HEK293 (cell line): ENCODE measurements at regions not wholly inside any gene's neighbourhood (a gene's known extent, or its start where the extent isn't known, plus 50 kb on each side); places are given as distances from the start of the nearest gene placed in this dataset.

Experiments used
- CTCF ChIA-PET: fragments of 350-600 bp; formaldehyde crosslinking; extraction: SDS; loops from one replicate; lab custom pipeline; 2021; ENCODE audit warnings: antibody characterized with exemption; lab: Yijun Ruan, JAX
- POLR2A ChIA-PET: fragments of 300-600 bp; formaldehyde crosslinking; extraction: SDS; loops from one replicate; lab custom pipeline; 2020; ENCODE audit warnings: antibody characterized with exemption, inconsistent platforms; lab: Yijun Ruan, JAX
- H3K27ac ChIP-seq: fragments of 200-500 bp; sonication (Bioruptor generic); 2 replicates; pipeline ENCODE4 v1.5.1; 2014; ENCODE audit warnings: low read depth, low read length, control low read depth, inconsistent platforms; ENCODE audit errors: extremely low read depth
- H3K36me3 ChIP-seq, 2 experiments: fragments of 200-500 bp in 1 of 2; sonication (Bioruptor generic) in 1 of 2; 1 replicate in 1 of 2; 2 replicates in 1 of 2; pipeline ENCODE4 v1.5.1; 2014 to 2017; ENCODE audit warnings: inconsistent platforms in 2 of 2, low read length in 2 of 2; ENCODE audit not compliant: control insufficient read depth in 2 of 2, insufficient read depth in 1 of 2
- H3K4me1 ChIP-seq: fragments of 200-500 bp; sonication (Bioruptor generic); 2 replicates; pipeline ENCODE4 v1.5.1; 2014; ENCODE audit warnings: mild to moderate bottlenecking, low read length, inconsistent platforms; ENCODE audit not compliant: control insufficient read depth, insufficient read depth
- H3K4me3 ChIP-seq: 2 replicates; pipeline ENCODE4 v1.5.1; 2011; ENCODE audit warnings: low read depth, mild to moderate bottlenecking, control low read depth, low read length, moderate library complexity
- H3K9me3 ChIP-seq: fragments of 200-500 bp; sonication (Bioruptor generic); 2 replicates; pipeline ENCODE4 v1.5.1; 2014; ENCODE audit warnings: low read depth, low read length, inconsistent platforms; ENCODE audit not compliant: control insufficient read depth, insufficient read depth
- BCL11A ChIP-seq: fragments of 450-650 bp; formaldehyde crosslinking; IDR thresholded peaks from 2 replicates; pipeline ENCODE4 v1.5.1; 2016; ENCODE audit warnings: low read depth, missing biosample characterization, missing genetic modification characterization
- GLI4 ChIP-seq: fragments of 450-650 bp; formaldehyde crosslinking; IDR thresholded peaks from 2 replicates; pipeline ENCODE4 v1.5.1; 2016; ENCODE audit warnings: missing biosample characterization, missing genetic modification characterization
- IKZF3 ChIP-seq: fragments of 450-650 bp; IDR thresholded peaks from 2 replicates; pipeline ENCODE4 v1.5.0; 2018; ENCODE audit warnings: missing biosample characterization, mild to moderate bottlenecking, missing genetic modification characterization, moderate library complexity
- KLF9 ChIP-seq: fragments of 450-650 bp; formaldehyde crosslinking; IDR thresholded peaks from 2 replicates; pipeline ENCODE4 v1.5.1; 2016; ENCODE audit warnings: missing biosample characterization, missing genetic modification characterization, low read depth
- MYNN ChIP-seq: fragments of 450-650 bp; formaldehyde crosslinking; IDR thresholded peaks from 2 replicates; pipeline ENCODE4 v1.5.1; 2016; ENCODE audit warnings: missing biosample characterization, missing genetic modification characterization, borderline replicate concordance
- SP7 ChIP-seq: fragments of 450-650 bp; formaldehyde crosslinking; IDR thresholded peaks from 2 replicates; pipeline ENCODE4 v1.5.1; 2016; ENCODE audit warnings: missing biosample characterization, missing genetic modification characterization
- TCF7L2 ChIP-seq: IDR thresholded peaks from 2 replicates; pipeline ENCODE4 v1.6.1; 2011; ENCODE audit warnings: low read depth, mild to moderate bottlenecking, inconsistent platforms, low read length, moderate library complexity, borderline replicate concordance
- ZBTB21 ChIP-seq: fragments of 450-650 bp; formaldehyde crosslinking; IDR thresholded peaks from 2 replicates; pipeline ENCODE4 v1.5.1; 2017; ENCODE audit warnings: missing biosample characterization, missing genetic modification characterization
- ZFP69B ChIP-seq: fragments of 450-650 bp; formaldehyde crosslinking; IDR thresholded peaks from 2 replicates; pipeline ENCODE4 v1.5.1; 2016; ENCODE audit warnings: missing biosample characterization, missing genetic modification characterization
- ZNF155 ChIP-seq: fragments of 450-650 bp; formaldehyde crosslinking; IDR thresholded peaks from 2 replicates; pipeline ENCODE4 v1.5.1; 2016; ENCODE audit warnings: missing biosample characterization, missing genetic modification characterization
- ZNF19 ChIP-seq: fragments of 450-650 bp; formaldehyde crosslinking; IDR thresholded peaks from 2 replicates; pipeline ENCODE4; 2016; ENCODE audit warnings: missing biosample characterization, missing genetic modification characterization, low read depth
- ZNF202 ChIP-seq: fragments of 450-650 bp; formaldehyde crosslinking; IDR thresholded peaks from 2 replicates; pipeline ENCODE4 v1.5.1; 2016; ENCODE audit warnings: missing biosample characterization, missing genetic modification characterization, borderline replicate concordance
- ZNF214 ChIP-seq: fragments of 450-650 bp; formaldehyde crosslinking; IDR thresholded peaks from 2 replicates; pipeline ENCODE4 v1.5.1; 2017; ENCODE audit warnings: missing biosample characterization, mild to moderate bottlenecking, missing genetic modification characterization, borderline replicate concordance
- ZNF292 ChIP-seq: fragments of 450-650 bp; formaldehyde crosslinking; IDR thresholded peaks from 2 replicates; pipeline ENCODE4 v1.5.1; 2016; ENCODE audit warnings: low read depth, missing biosample characterization, missing genetic modification characterization, borderline replicate concordance
- ZNF48 ChIP-seq: fragments of 450-650 bp; formaldehyde crosslinking; IDR thresholded peaks from 2 replicates; pipeline ENCODE4 v1.5.1; 2016; ENCODE audit warnings: missing biosample characterization, missing genetic modification characterization
- ZNF501 ChIP-seq: fragments of 450-650 bp; formaldehyde crosslinking; IDR thresholded peaks from 2 replicates; pipeline ENCODE4 v1.5.1; 2016; ENCODE audit warnings: missing biosample characterization, missing genetic modification characterization
- ZNF664 ChIP-seq: fragments of 450-650 bp; formaldehyde crosslinking; IDR thresholded peaks from 2 replicates; pipeline ENCODE4 v1.5.1; 2016; ENCODE audit warnings: missing biosample characterization, missing genetic modification characterization
- ZNF768 ChIP-seq: fragments of 450-650 bp; formaldehyde crosslinking; IDR thresholded peaks from 2 replicates; pipeline ENCODE4 v1.5.1; 2018; ENCODE audit warnings: missing biosample characterization, mild to moderate bottlenecking, missing genetic modification characterization
- ZNF777 ChIP-seq: fragments of 450-650 bp; formaldehyde crosslinking; IDR thresholded peaks from 2 replicates; pipeline ENCODE4 v1.5.1; 2017; ENCODE audit warnings: missing biosample characterization, missing genetic modification characterization, borderline replicate concordance
- TF ChIP-seq, protein P1 (sequence below): fragments of 450-650 bp; IDR thresholded peaks from 2 replicates; pipeline ENCODE4 v1.5.1; 2018; ENCODE audit warnings: missing biosample characterization, missing genetic modification characterization
- TF ChIP-seq, protein P2 (sequence below): fragments of 450-650 bp; formaldehyde crosslinking; IDR thresholded peaks from 2 replicates; pipeline ENCODE4 v1.5.1; 2016; ENCODE audit warnings: missing biosample characterization, missing genetic modification characterization
- TF ChIP-seq, protein P3 (sequence below): fragments of 450-650 bp; formaldehyde crosslinking; IDR thresholded peaks from 2 replicates; pipeline ENCODE4 v1.5.1; 2016; ENCODE audit warnings: missing biosample characterization, missing genetic modification characterization
- TF ChIP-seq, protein P4 (sequence below): fragments of 450-650 bp; formaldehyde crosslinking; IDR thresholded peaks from 2 replicates; pipeline ENCODE4 v1.5.1; 2017; ENCODE audit warnings: missing biosample characterization, missing genetic modification characterization

DNA sequence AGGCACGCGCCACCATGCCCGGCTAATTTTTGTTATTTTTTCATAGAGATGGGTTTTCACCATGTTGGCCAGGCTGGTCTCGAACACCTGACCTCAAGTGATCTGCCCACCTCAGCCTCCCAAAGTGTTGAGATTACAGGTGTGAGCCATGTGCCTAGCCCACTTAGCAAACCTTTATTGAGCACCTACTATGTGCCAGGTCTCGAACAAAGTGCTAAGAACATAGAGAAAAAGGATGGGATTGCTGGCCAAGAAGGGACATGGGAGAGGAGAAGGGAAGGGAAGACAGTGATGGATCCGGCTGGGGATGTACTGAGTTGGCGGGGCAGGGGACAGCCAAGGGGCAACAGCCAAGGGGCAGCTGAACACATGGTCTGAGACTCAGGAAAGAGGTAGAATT is 55.6 kb upstream of the RPL11 start:
- TF ChIP-seq ZNF292 (no peak), ZBTB21 (no peak), TCF7L2 (no peak), ZNF777 (tag by site-specific recombination) (no peak), ZNF155 (tag by site-specific recombination) (no peak), ZNF664 (tag by site-specific recombination) (peak; percentile 91), IKZF3 (tag by site-specific recombination) (no peak), ZNF202 (tag by site-specific recombination) (no peak)
- Histone ChIP-seq H3K9me3 (no peaks in the 10 kb centered on the region), H3K4me3 (no peak overlapping the region), H3K36me3 (no peaks in the 10 kb centered on the region), H3K4me1 (no peaks in the 10 kb centered on the region), H3K27ac (no peak overlapping the region)
- ChIA-PET CTCF (interaction anchor here (1.0 to 12.8 kb wide), 8 partner anchors 8 to 138 kb away, joined by 3 to 506 read pairs (median 28); partner anchors contain the start of gene ID3), POLR2A (interaction anchor here (0.6 to 2.3 kb wide), 2 partner anchors 79 to 88 kb away, joined by 4 to 60 read pairs; partner anchors contain the start of gene ID3)

DNA sequence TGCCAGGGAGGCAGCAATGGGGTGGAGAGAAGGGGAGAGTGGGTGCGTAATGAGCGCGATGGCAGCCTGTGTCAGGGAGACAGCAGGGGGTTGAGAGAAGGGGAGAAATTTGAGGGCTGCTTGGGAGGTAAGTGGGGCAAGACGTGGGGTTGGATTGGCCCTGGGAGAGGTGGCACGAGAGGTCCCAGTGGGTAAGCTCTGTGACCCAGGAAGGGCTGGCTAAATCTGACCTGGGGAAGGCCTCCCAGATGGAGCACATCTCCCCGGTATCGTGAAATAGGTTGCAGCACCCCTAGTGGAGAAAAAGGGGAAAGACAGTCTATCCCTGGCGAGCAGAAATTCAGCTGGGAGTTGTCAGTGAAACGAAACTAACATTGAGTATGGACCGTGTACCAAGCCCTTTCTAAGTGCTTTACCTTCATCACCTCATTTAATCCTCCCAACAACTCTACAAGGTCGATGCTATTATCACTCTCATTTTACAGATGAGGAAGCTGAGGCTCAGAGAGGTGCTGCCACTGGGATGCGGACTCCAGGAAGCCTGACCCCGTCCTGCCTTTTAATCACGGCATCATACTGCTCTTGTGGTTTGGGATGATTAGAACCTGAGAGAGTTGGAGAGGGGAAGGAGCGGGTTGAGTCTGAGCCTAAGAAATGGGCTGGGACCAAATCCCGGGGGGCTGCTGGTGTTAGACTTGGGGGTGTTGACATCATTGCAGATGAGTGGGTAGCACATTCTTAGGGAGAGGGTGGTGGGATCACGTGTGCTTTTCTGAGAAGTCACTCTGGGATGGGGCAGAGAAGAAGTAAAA is 56.6 kb upstream of the RPL11 start:
- H3K4me1 ChIP-seq = no peaks in the 10 kb centered on the region
- ChIA-PET CTCF (interaction anchor here (0.6 to 12.8 kb wide), 37 partner anchors 9 to 340 kb away, joined by 3 to 506 read pairs (median 4); partner anchors contain the start of gene ID3), POLR2A (interaction anchor here (0.6 to 3.7 kb wide), 4 partner anchors 41 to 104 kb away, joined by 3 to 34 read pairs (median 6); partner anchors contain the start of genes E2F2 and ID3)
- no peaks in the 10 kb centered on the region for H3K9me3 ChIP-seq
- H3K27ac ChIP-seq = no peak overlapping the region
- peak overlapping the region; percentile 15 for H3K4me3 ChIP-seq
- no peaks in the 10 kb centered on the region for H3K36me3 ChIP-seq
- TF ChIP-seq, protein P1, sequence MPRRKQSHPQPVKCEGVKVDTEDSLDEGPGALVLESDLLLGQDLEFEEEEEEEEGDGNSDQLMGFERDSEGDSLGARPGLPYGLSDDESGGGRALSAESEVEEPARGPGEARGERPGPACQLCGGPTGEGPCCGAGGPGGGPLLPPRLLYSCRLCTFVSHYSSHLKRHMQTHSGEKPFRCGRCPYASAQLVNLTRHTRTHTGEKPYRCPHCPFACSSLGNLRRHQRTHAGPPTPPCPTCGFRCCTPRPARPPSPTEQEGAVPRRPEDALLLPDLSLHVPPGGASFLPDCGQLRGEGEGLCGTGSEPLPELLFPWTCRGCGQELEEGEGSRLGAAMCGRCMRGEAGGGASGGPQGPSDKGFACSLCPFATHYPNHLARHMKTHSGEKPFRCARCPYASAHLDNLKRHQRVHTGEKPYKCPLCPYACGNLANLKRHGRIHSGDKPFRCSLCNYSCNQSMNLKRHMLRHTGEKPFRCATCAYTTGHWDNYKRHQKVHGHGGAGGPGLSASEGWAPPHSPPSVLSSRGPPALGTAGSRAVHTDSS (tag by site-specific recombination) = 0 out of 2 replicates have a peak, but pooled peaks have one; percentile 25
- TF ChIP-seq, protein P2, sequence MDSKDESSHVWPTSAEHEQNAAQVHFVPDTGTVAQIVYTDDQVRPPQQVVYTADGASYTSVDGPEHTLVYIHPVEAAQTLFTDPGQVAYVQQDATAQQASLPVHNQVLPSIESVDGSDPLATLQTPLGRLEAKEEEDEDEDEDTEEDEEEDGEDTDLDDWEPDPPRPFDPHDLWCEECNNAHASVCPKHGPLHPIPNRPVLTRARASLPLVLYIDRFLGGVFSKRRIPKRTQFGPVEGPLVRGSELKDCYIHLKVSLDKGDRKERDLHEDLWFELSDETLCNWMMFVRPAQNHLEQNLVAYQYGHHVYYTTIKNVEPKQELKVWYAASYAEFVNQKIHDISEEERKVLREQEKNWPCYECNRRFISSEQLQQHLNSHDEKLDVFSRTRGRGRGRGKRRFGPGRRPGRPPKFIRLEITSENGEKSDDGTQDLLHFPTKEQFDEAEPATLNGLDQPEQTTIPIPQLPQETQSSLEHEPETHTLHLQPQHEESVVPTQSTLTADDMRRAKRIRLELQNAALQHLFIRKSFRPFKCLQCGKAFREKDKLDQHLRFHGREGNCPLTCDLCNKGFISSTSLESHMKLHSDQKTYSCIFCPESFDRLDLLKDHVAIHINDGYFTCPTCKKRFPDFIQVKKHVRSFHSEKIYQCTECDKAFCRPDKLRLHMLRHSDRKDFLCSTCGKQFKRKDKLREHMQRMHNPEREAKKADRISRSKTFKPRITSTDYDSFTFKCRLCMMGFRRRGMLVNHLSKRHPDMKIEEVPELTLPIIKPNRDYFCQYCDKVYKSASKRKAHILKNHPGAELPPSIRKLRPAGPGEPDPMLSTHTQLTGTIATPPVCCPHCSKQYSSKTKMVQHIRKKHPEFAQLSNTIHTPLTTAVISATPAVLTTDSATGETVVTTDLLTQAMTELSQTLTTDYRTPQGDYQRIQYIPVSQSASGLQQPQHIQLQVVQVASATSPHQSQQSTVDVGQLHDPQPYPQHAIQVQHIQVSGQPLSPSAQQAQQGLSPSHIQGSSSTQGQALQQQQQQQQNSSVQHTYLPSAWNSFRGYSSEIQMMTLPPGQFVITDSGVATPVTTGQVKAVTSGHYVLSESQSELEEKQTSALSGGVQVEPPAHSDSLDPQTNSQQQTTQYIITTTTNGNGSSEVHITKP (tag by site-specific recombination) = no peak
- TF ChIP-seq ZNF768 (tag by site-specific recombination) = no peak
- TF ChIP-seq ZNF214 = no peak
- no peak for TF ChIP-seq MYNN (tag by site-specific recombination)
- no peak for TF ChIP-seq BCL11A (tag by site-specific recombination)
- TF ChIP-seq, protein P3, sequence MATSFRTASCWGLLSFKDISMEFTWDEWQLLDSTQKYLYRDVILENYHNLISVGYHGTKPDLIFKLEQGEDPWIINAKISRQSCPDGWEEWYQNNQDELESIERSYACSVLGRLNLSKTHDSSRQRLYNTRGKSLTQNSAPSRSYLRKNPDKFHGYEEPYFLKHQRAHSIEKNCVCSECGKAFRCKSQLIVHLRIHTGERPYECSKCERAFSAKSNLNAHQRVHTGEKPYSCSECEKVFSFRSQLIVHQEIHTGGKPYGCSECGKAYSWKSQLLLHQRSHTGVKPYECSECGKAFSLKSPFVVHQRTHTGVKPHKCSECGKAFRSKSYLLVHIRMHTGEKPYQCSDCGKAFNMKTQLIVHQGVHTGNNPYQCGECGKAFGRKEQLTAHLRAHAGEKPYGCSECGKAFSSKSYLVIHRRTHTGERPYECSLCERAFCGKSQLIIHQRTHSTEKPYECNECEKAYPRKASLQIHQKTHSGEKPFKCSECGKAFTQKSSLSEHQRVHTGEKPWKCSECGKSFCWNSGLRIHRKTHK (tag by site-specific recombination) = no peak
- 0 out of 2 replicates have a peak, but pooled peaks have one; percentile 35 for TF ChIP-seq SP7 (tag by site-specific recombination)
- TF ChIP-seq ZNF501 = no peak
- no peak for TF ChIP-seq ZFP69B (tag by site-specific recombination)
- TF ChIP-seq, protein P4, sequence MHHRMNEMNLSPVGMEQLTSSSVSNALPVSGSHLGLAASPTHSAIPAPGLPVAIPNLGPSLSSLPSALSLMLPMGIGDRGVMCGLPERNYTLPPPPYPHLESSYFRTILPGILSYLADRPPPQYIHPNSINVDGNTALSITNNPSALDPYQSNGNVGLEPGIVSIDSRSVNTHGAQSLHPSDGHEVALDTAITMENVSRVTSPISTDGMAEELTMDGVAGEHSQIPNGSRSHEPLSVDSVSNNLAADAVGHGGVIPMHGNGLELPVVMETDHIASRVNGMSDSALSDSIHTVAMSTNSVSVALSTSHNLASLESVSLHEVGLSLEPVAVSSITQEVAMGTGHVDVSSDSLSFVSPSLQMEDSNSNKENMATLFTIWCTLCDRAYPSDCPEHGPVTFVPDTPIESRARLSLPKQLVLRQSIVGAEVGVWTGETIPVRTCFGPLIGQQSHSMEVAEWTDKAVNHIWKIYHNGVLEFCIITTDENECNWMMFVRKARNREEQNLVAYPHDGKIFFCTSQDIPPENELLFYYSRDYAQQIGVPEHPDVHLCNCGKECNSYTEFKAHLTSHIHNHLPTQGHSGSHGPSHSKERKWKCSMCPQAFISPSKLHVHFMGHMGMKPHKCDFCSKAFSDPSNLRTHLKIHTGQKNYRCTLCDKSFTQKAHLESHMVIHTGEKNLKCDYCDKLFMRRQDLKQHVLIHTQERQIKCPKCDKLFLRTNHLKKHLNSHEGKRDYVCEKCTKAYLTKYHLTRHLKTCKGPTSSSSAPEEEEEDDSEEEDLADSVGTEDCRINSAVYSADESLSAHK = peak; percentile 93
- no peak for TF ChIP-seq ZNF19 (tag by site-specific recombination)
- TF ChIP-seq ZNF48 = no peak
- TF ChIP-seq KLF9 (tag by site-specific recombination) = no peak
- TF ChIP-seq GLI4 (tag by site-specific recombination) = 0 out of 2 replicates have a peak, but pooled peaks have one; percentile 5
